Liver (tissue), 8 donors: ENCODE measurements at regions not wholly inside any gene's neighbourhood (a gene's known extent, or its start where the extent isn't known, plus 50 kb on each side); places are given as distances from the start of the nearest gene placed in this dataset.

Source experiments
- DNase-seq: peaks from one replicate; pipeline ENCODE4 v3.0.0-alpha.2; 2017; ENCODE audit warnings: low spot score
- H3K27ac ChIP-seq, 2 donors: one replicate each; pipeline ENCODE4 v1.7.0; 2013; ENCODE audit warnings: inconsistent platforms in 2 of 2, low read length in 2 of 2, control low read depth in 1 of 2, low read depth in 1 of 2, mild to moderate bottlenecking in 1 of 2
- H3K27me3 ChIP-seq, 4 donors: one replicate each; pipeline versions ENCODE4 v1.6.1 to v1.7.0; 2013; ENCODE audit warnings: low read length in 3 of 4, inconsistent platforms in 1 of 4, mild to moderate bottlenecking in 1 of 4, moderate library complexity in 1 of 4; ENCODE audit not compliant: control insufficient read depth in 4 of 4, insufficient read depth in 4 of 4
- H3K36me3 ChIP-seq, 4 donors: one replicate each; pipeline versions ENCODE4 v1.6.1 to v1.7.0; 2013; ENCODE audit warnings: low read length in 3 of 4, mild to moderate bottlenecking in 3 of 4, low read depth in 1 of 4, moderate library complexity in 1 of 4; ENCODE audit not compliant: control insufficient read depth in 4 of 4, insufficient read depth in 3 of 4
- H3K4me1 ChIP-seq, 4 donors: one replicate each; pipeline versions ENCODE4 v1.6.1 to v1.7.0; 2013; ENCODE audit warnings: low read length in 3 of 4, mild to moderate bottlenecking in 3 of 4, moderate library complexity in 1 of 4; ENCODE audit not compliant: control insufficient read depth in 4 of 4, insufficient read depth in 4 of 4
- H3K4me3 ChIP-seq, 3 donors: one replicate each; pipeline versions ENCODE4 v1.6.1 to v1.7.0; 2013; ENCODE audit warnings: low read length in 3 of 3, control low read depth in 1 of 3, low read depth in 1 of 3, mild to moderate bottlenecking in 1 of 3
- H3K9ac ChIP-seq, 2 donors: one replicate each; pipeline ENCODE4 v1.7.0; 2013; ENCODE audit warnings: low read length in 2 of 2, mild to moderate bottlenecking in 2 of 2, moderate library complexity in 2 of 2, control low read depth in 1 of 2, low read depth in 1 of 2
- H3K9me3 ChIP-seq, 4 donors: one replicate each; pipeline versions ENCODE4 v1.6.1 to v1.7.0; 2013; ENCODE audit warnings: low read length in 3 of 4; ENCODE audit not compliant: control insufficient read depth in 4 of 4
- CTCF ChIP-seq: fragments of 150-350 bp; IDR thresholded peaks from 2 replicates; pipeline ENCODE4 v1.5.1; 2017; ENCODE audit warnings: improper control_type of control experiment, low read depth, low read length; ENCODE audit not compliant: missing input control
- FOXA1 ChIP-seq: IDR thresholded peaks from 2 replicates; pipeline ENCODE4 v1.6.1; 2016; ENCODE audit warnings: antibody characterized with exemption
- HNF4A ChIP-seq, 2 donors: conservative IDR thresholded peaks; 2 replicates each; pipeline ENCODE4 v1.6.1; 2016; ENCODE audit warnings: antibody characterized with exemption in 2 of 2, mild to moderate bottlenecking in 2 of 2
- HNF4G ChIP-seq: IDR thresholded peaks from 2 replicates; pipeline ENCODE4 v1.6.1; 2016; ENCODE audit warnings: antibody characterized with exemption
- MAX ChIP-seq: IDR thresholded peaks from 2 replicates; pipeline ENCODE4 v1.6.1; 2016; ENCODE audit warnings: antibody characterized with exemption
- NR2F2 ChIP-seq: IDR thresholded peaks from 2 replicates; pipeline ENCODE4 v1.6.1; 2016; ENCODE audit warnings: antibody characterized with exemption
- REST ChIP-seq: IDR thresholded peaks from 2 replicates; pipeline ENCODE4 v1.6.1; 2016; ENCODE audit warnings: antibody characterized with exemption, mild to moderate bottlenecking
- SP1 ChIP-seq: IDR thresholded peaks from 2 replicates; pipeline ENCODE4 v1.6.1; 2018; ENCODE audit warnings: antibody characterized with exemption, mild to moderate bottlenecking
- ZBTB33 ChIP-seq: IDR thresholded peaks from 2 replicates; pipeline ENCODE4 v1.6.1; 2016; ENCODE audit warnings: antibody characterized with exemption
- WGBS: extraction: QIAGEN DNeasy Blood & Tissue Kit; methylation state at CpG from one replicate; pipeline ENCODE4 v1.1.7; 2013; 5-methylcytosine and 5-hydroxymethylcytosine counted together
- donor health status: healthy.
- donor health status: healthy.
- donor health status: healthy.
- donor health status: healthy.
- donor health status: healthy.

GRCh38 chr3:24763393-24763792, 268.7 kb upstream of the THRB start:
- no peak for DNase-seq
- TF ChIP-seq HNF4A (conservative IDR thresholded peaks at IDR 0.05) (no peak), SP1 (no peak), HNF4G (no peak), MAX (no peak), CTCF (no peak), REST (no peak), NR2F2 (no peak)
- no peaks in the 10 kb centered on the region for H3K4me1 ChIP-seq
- WGBS, result 72% methylated on average over 11 of the region's 11 CpGs
- H3K9ac ChIP-seq, result no peak overlapping the region
- H3K27ac ChIP-seq, result no peak overlapping the region
- H3K9me3 ChIP-seq, result no peaks in the 10 kb centered on the region
- H3K36me3 ChIP-seq, result no peaks in the 10 kb centered on the region
- H3K27me3 ChIP-seq, result peaks cover 0 to 2% (median 0%) of the 10 kb centered on the region in 4 donors
- no peak overlapping the region for H3K4me3 ChIP-seq

GRCh38 chr3:24764236-24764915, 269.7 kb upstream of the THRB start:
- no peak overlapping the region for H3K9ac ChIP-seq
- 62% methylated on average over 3 of the region's 3 CpGs for WGBS
- DNase-seq, result no peak
- H3K9me3 ChIP-seq, result no peaks in the 10 kb centered on the region
- no peak overlapping the region for H3K4me3 ChIP-seq
- no peak for TF ChIP-seq ZBTB33
- no peaks in the 10 kb centered on the region for H3K36me3 ChIP-seq
- no peaks in the 10 kb centered on the region for H3K4me1 ChIP-seq
- peaks cover 0 to 2% (median 0%) of the 10 kb centered on the region in 4 donors for H3K27me3 ChIP-seq
- no peak overlapping the region for H3K27ac ChIP-seq

- TF ChIP-seq REST (no peak), FOXA1 (no peak)
- Histone ChIP-seq H3K27ac (no peak overlapping the region), H3K9ac (no peak overlapping the region), H3K4me1 (no peaks in the 10 kb centered on the region), H3K9me3 (no peaks in the 10 kb centered on the region), H3K27me3 (peaks cover 0 to 2% (median 0%) of the 10 kb centered on the region in 4 donors), H3K36me3 (no peaks in the 10 kb centered on the region), H3K4me3 (no peak overlapping the region)
- DNase-seq, result no peak
These were observed 270.7 kb upstream of the THRB start for GRCh38 chr3:24765399-24765798.
